H9 (cell line): ENCODE measurements at regions not wholly inside any gene's neighbourhood (a gene's known extent, or its start where the extent isn't known, plus 50 kb on each side); places are given as distances from the start of the nearest gene placed in this dataset.

Experiments used
- DNase-seq: peaks from one replicate; pipeline ENCODE4 v3.0.0-alpha.2; 2017
- H2AFZ ChIP-seq: one replicate; pipeline ENCODE4 v1.6.1; 2013; ENCODE audit warnings: mild to moderate bottlenecking, low read length, control low read depth, moderate library complexity
- H2AK5ac ChIP-seq: 2 replicates; pipeline ENCODE4 v1.6.1; 2013; ENCODE audit warnings: low read length, control low read depth, mixed read lengths; ENCODE audit not compliant: insufficient read length
- H2BK120ac ChIP-seq: one replicate; pipeline ENCODE4 v1.6.1; 2013; ENCODE audit warnings: low read depth, mild to moderate bottlenecking, low read length, control low read depth, inconsistent platforms; ENCODE audit not compliant: poor library complexity, severe bottlenecking
- H2BK12ac ChIP-seq: 2 replicates; pipeline ENCODE4 v1.6.1; 2013; ENCODE audit warnings: low read length, control low read depth, mixed read lengths, low read depth; ENCODE audit not compliant: insufficient read length
- H2BK15ac ChIP-seq: 2 replicates; pipeline ENCODE4 v1.6.1; 2013; ENCODE audit warnings: low read depth, low read length, control low read depth
- H2BK20ac ChIP-seq: one replicate; pipeline ENCODE4 v1.6.1; 2013; ENCODE audit warnings: low read depth, mild to moderate bottlenecking, low read length, control low read depth, inconsistent platforms; ENCODE audit not compliant: poor library complexity, severe bottlenecking
- H2BK5ac ChIP-seq: 2 replicates; pipeline ENCODE4 v1.6.1; 2013; ENCODE audit warnings: low read length, control low read depth, mixed read lengths; ENCODE audit not compliant: insufficient read length
- H3K14ac ChIP-seq: 2 replicates; pipeline ENCODE4 v1.6.1; 2013; ENCODE audit warnings: low read length, control low read depth; ENCODE audit not compliant: insufficient read depth
- H3K18ac ChIP-seq: 2 replicates; pipeline ENCODE4 v1.6.1; 2013; ENCODE audit warnings: low read depth, mild to moderate bottlenecking, mixed read lengths, low read length, control low read depth; ENCODE audit not compliant: insufficient read length
- H3K23ac ChIP-seq: 2 replicates; pipeline ENCODE4 v1.6.1; 2013; ENCODE audit warnings: low read length, control low read depth, mixed read lengths, low read depth; ENCODE audit not compliant: insufficient read length
- H3K23me2 ChIP-seq: 2 replicates; pipeline ENCODE4 v1.6.1; 2013; ENCODE audit warnings: low read depth, mild to moderate bottlenecking, mixed read lengths, low read length, control low read depth; ENCODE audit not compliant: insufficient read length, poor library complexity, severe bottlenecking
- H3K27ac ChIP-seq: 2 replicates; pipeline ENCODE4 v1.5.1; 2013; ENCODE audit warnings: low read length, control low read depth, mixed read lengths, low read depth; ENCODE audit not compliant: insufficient read length
- H3K27me3 ChIP-seq: 2 replicates; pipeline ENCODE4 v1.6.1; 2013; ENCODE audit warnings: low read length, control low read depth, inconsistent platforms; ENCODE audit not compliant: insufficient read depth
- H3K4ac ChIP-seq: 2 replicates; pipeline ENCODE4 v1.6.1; 2013; ENCODE audit warnings: low read depth, mild to moderate bottlenecking, control low read depth, inconsistent platforms, low read length, moderate library complexity
- H3K4me1 ChIP-seq: 2 replicates; pipeline ENCODE4 v1.6.1; 2013; ENCODE audit warnings: low read length, control low read depth, inconsistent platforms; ENCODE audit not compliant: insufficient read depth
- H3K4me2 ChIP-seq: 2 replicates; pipeline ENCODE4 v1.6.1; 2013; ENCODE audit warnings: low read length, control low read depth, mixed read lengths; ENCODE audit not compliant: insufficient read length, insufficient read depth
- H3K56ac ChIP-seq: 2 replicates; pipeline ENCODE4 v1.6.1; 2013; ENCODE audit warnings: low read depth, mild to moderate bottlenecking, mixed read lengths, low read length, control low read depth; ENCODE audit not compliant: insufficient read length
- H3K79me1 ChIP-seq: 2 replicates; pipeline ENCODE4 v1.6.1; 2013; ENCODE audit warnings: low read depth, mild to moderate bottlenecking, moderate library complexity, low read length, control low read depth, inconsistent platforms; ENCODE audit not compliant: insufficient read depth, poor library complexity, severe bottlenecking
- H3K79me2 ChIP-seq: 2 replicates; pipeline ENCODE4 v1.6.1; 2013; ENCODE audit warnings: low read length, control low read depth, inconsistent platforms; ENCODE audit not compliant: insufficient read depth
- H3K9ac ChIP-seq: 2 replicates; pipeline ENCODE4 v1.6.1; 2013; ENCODE audit warnings: low read length, control low read depth, mixed read lengths; ENCODE audit not compliant: insufficient read length; ENCODE audit errors: extremely low read depth
- H3K9me3 ChIP-seq: one replicate; pipeline ENCODE4 v1.6.1; 2013; ENCODE audit warnings: low read depth, low read length, inconsistent platforms; ENCODE audit not compliant: control insufficient read depth
- H3T11ph ChIP-seq: one replicate; pipeline ENCODE4 v1.6.1; 2013; ENCODE audit warnings: mild to moderate bottlenecking, low read length, control low read depth, inconsistent platforms
- H4K20me1 ChIP-seq: one replicate; pipeline ENCODE4 v1.6.1; 2013; ENCODE audit not compliant: control insufficient read depth, insufficient read length, insufficient read depth
- H4K5ac ChIP-seq: 2 replicates; pipeline ENCODE4 v1.6.1; 2013; ENCODE audit warnings: low read depth, mild to moderate bottlenecking, mixed read lengths, low read length, control low read depth; ENCODE audit not compliant: insufficient read length
- H4K8ac ChIP-seq: replicated peaks from 2 replicates; pipeline ENCODE4 v1.6.1; 2013; ENCODE audit warnings: low read length, control low read depth, mixed read lengths, low read depth; ENCODE audit not compliant: insufficient read length
- H4K91ac ChIP-seq: 2 replicates; pipeline ENCODE4 v1.6.1; 2013; ENCODE audit warnings: low read depth, mild to moderate bottlenecking, moderate library complexity, mixed read lengths, low read length, control low read depth; ENCODE audit not compliant: insufficient read length
- H3K27ac Mint-ChIP-seq, 3 experiments: 2 replicates in 2 of 3; 3 replicates in 1 of 3; pipeline ENCODE4 v1.8.0; 2020 to 2021; ENCODE audit warnings: mixed read lengths in 3 of 3, mild to moderate bottlenecking in 1 of 3, moderate library complexity in 1 of 3
- H3K27me3 Mint-ChIP-seq: 2 replicates; pipeline ENCODE4 v1.8.0; 2021; ENCODE audit warnings: low read depth, mild to moderate bottlenecking, moderate library complexity, mixed read lengths
- H3K36me3 Mint-ChIP-seq, 3 experiments: 2 replicates in 2 of 3; 3 replicates in 1 of 3; pipeline ENCODE4 v1.8.0; 2020 to 2021; ENCODE audit warnings: low read depth in 3 of 3, mixed read lengths in 3 of 3; ENCODE audit not compliant: insufficient read depth in 1 of 3
- H3K4me1 Mint-ChIP-seq, 2 experiments: 2 replicates each; pipeline ENCODE4 v1.8.0; 2020; ENCODE audit warnings: mixed read lengths in 2 of 2
- H3K4me3 Mint-ChIP-seq, 2 experiments: 2 replicates in 1 of 2; 3 replicates in 1 of 2; pipeline ENCODE4 v1.8.0; 2020 to 2021; ENCODE audit warnings: mild to moderate bottlenecking in 2 of 2, mixed read lengths in 2 of 2, moderate library complexity in 1 of 2
- H3K9me3 Mint-ChIP-seq, 2 experiments: 2 replicates in 1 of 2; 3 replicates in 1 of 2; pipeline ENCODE4 v1.8.0; 2020; ENCODE audit warnings: mild to moderate bottlenecking in 2 of 2, mixed read lengths in 2 of 2, moderate library complexity in 1 of 2
- WGBS: extraction: QIAGEN DNeasy Blood & Tissue Kit; methylation state at CpG from one replicate; pipeline ENCODE4 v1.1.7; 2013; ENCODE audit warnings: missing lambda C conversion rate, low lambda C conversion rate, mixed read lengths; ENCODE audit not compliant: insufficient read length; ENCODE audit errors: extremely low coverage; 5-methylcytosine and 5-hydroxymethylcytosine counted together
- TF ChIP-seq, protein P1 (sequence below): fragments of 200-600 bp; sonication (generic); conservative IDR thresholded peaks from 3 replicates; pipeline ENCODE4 v1.8.0; 2021; ENCODE audit warnings: antibody characterized with exemption, mild to moderate bottlenecking

DNA sequence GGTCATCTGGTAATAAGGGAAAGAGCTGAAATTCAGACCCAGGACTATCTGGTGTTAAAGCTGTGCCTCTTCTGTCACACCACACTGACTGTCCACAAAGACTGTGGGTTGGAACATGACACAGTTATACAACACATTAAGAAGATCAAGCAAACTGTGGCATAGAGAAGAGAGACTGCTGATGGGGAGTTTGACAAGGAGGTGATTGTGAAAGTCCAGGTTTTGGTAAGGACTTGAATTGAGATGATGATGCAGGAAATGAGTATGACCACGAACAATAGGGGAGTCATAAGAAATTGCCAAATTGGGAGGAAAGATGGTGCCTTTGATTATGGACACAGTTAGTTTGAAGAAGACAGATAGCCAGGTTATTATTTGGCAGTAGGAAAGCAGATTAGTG lies 163.4 kb downstream of the PDGFRA start:
- peaks cover 4% of the 10 kb centered on the region in 2 experiments; a peak in 4 of 5 replicates for H3K9me3 Mint-ChIP-seq
- no peak overlapping the region for H3K56ac ChIP-seq
- H2BK15ac ChIP-seq = no peak overlapping the region
- H3K23ac ChIP-seq = no peak overlapping the region
- H3K4me1 ChIP-seq = no peaks in the 10 kb centered on the region
- no peak overlapping the region for H3K4me3 Mint-ChIP-seq
- H4K8ac ChIP-seq = no peak overlapping the region
- H3K4me1 Mint-ChIP-seq = peaks cover 0 to 8% of the 10 kb centered on the region in 2 experiments; a peak in 2 of 4 replicates
- no peaks in the 10 kb centered on the region for H3K23me2 ChIP-seq
- H3K9me3 ChIP-seq = no peaks in the 10 kb centered on the region
- H2BK120ac ChIP-seq = no peak overlapping the region
- no peaks in the 10 kb centered on the region for H3K79me2 ChIP-seq
- H3T11ph ChIP-seq = no peak overlapping the region
- no peaks in the 10 kb centered on the region for H3K36me3 Mint-ChIP-seq
- TF ChIP-seq, protein P1, sequence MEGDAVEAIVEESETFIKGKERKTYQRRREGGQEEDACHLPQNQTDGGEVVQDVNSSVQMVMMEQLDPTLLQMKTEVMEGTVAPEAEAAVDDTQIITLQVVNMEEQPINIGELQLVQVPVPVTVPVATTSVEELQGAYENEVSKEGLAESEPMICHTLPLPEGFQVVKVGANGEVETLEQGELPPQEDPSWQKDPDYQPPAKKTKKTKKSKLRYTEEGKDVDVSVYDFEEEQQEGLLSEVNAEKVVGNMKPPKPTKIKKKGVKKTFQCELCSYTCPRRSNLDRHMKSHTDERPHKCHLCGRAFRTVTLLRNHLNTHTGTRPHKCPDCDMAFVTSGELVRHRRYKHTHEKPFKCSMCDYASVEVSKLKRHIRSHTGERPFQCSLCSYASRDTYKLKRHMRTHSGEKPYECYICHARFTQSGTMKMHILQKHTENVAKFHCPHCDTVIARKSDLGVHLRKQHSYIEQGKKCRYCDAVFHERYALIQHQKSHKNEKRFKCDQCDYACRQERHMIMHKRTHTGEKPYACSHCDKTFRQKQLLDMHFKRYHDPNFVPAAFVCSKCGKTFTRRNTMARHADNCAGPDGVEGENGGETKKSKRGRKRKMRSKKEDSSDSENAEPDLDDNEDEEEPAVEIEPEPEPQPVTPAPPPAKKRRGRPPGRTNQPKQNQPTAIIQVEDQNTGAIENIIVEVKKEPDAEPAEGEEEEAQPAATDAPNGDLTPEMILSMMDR = no peak
- WGBS = no CpG with 5 or more reads among the region's 1 CpG
- no peak overlapping the region for H2BK5ac ChIP-seq
- H3K9ac ChIP-seq = no peak overlapping the region
- no peaks in the 10 kb centered on the region for H3K79me1 ChIP-seq
- no peaks in the 10 kb centered on the region; the same call in 1 of the 2 replicates for H3K27me3 Mint-ChIP-seq
- H2AFZ ChIP-seq = no peak overlapping the region
- H3K4ac ChIP-seq = no peak overlapping the region
- no peaks in the 10 kb centered on the region for H3K27me3 ChIP-seq
- no peak overlapping the region for H2BK12ac ChIP-seq
- no peak overlapping the region for H4K5ac ChIP-seq
- H4K20me1 ChIP-seq = no peaks in the 10 kb centered on the region
- no peak overlapping the region for H3K4me2 ChIP-seq
- no peak overlapping the region for H4K91ac ChIP-seq
- DNase-seq = no peak
- no peak overlapping the region for H3K27ac ChIP-seq
- no peak overlapping the region for H2BK20ac ChIP-seq
- H3K27ac Mint-ChIP-seq = no peak overlapping the region
- no peak overlapping the region for H3K14ac ChIP-seq
- H2AK5ac ChIP-seq = no peak overlapping the region
- H3K18ac ChIP-seq = no peak overlapping the region
